ENCODE measurements at regions not wholly inside any gene's neighbourhood (a gene's known extent, or its start where the extent isn't known, plus 50 kb on each side); places are given as distances from the start of the nearest gene placed in this dataset.

DNA sequence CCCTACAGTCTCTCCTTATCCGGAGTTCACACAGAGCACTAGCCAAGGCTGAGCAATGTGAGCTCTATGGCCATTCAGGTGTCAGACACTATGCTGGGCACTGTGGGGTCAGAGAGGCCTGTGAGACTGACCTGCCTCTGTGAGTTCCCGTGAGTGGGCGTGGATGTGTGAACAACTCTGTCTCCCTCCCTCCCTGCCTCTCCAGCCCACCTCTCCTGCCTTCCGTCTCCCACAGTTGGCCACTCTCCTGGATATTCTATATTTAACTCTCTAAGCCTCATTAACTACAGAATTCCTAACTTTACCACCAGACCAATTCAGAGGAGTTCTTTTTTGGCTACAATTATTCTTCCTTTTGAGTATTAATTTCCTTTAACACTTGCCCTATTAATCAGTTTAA, 191.6 kb upstream of the NCAM1 start:
- TF ChIP-seq CTCF (conservative IDR thresholded peaks at IDR 0.05; ENCODE audit: control insufficient read depth, insufficient read depth, low read depth, low read length), result no peak
- DNase-seq (ENCODE audit: low read depth), result no peak
- no peak overlapping the region for H3K4me3 ChIP-seq (ENCODE audit: control insufficient read depth, low read depth, low read length)

GRCh38 chr11:112770033-112770432, 191.2 kb upstream of the NCAM1 start:
- no peak overlapping the region for H3K4me3 ChIP-seq (ENCODE audit: control insufficient read depth, low read depth, low read length)
- DNase-seq (ENCODE audit: low read depth), result no peak
- no peak for TF ChIP-seq CTCF (conservative IDR thresholded peaks at IDR 0.05; ENCODE audit: control insufficient read depth, insufficient read depth, low read depth, low read length)

- no peak for TF ChIP-seq CTCF (conservative IDR thresholded peaks at IDR 0.05; ENCODE audit: control insufficient read depth, insufficient read depth, low read depth, low read length)
- no peak for DNase-seq (ENCODE audit: low read depth)
- H3K4me3 ChIP-seq (ENCODE audit: control insufficient read depth, low read depth, low read length), result no peak overlapping the region
Observed at GRCh38 chr11:112770487-112770886, 190.7 kb upstream of the NCAM1 start.

GRCh38 chr11:112771851-112772250, 189.4 kb upstream of the NCAM1 start:
- TF ChIP-seq CTCF (conservative IDR thresholded peaks at IDR 0.05; ENCODE audit: control insufficient read depth, insufficient read depth, low read depth, low read length), result no peak
- H3K4me3 ChIP-seq (ENCODE audit: control insufficient read depth, low read depth, low read length), result no peak overlapping the region
- DNase-seq (ENCODE audit: low read depth), result no peak

DNA sequence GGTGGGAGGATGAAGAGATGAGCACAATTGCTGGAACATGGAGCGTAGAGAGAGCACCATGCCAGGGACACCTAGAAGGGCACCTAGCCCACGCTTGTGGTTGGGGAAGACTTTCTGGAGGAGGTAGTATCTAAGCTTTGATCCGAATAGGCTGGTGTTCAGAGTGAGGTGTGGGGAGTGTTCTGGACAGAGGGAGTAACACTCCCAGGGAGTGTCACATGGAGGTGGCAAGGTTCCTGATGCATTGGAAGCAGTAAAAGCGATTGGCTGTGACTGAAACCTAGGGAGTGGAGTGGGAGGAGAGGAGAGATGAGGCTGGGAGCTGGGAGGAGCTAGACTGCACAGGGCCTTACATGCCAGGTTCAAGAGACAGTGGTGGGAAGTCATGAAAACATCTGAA, 188.0 kb upstream of the NCAM1 start:
- no peak for DNase-seq (ENCODE audit: low read depth)
- TF ChIP-seq CTCF (conservative IDR thresholded peaks at IDR 0.05; ENCODE audit: control insufficient read depth, insufficient read depth, low read depth, low read length), result no peak
- H3K4me3 ChIP-seq (ENCODE audit: control insufficient read depth, low read depth, low read length), result no peak overlapping the region

GRCh38 chr11:112776834-112777233, 184.4 kb upstream of the NCAM1 start:
- no peak for TF ChIP-seq CTCF (conservative IDR thresholded peaks at IDR 0.05; ENCODE audit: control insufficient read depth, insufficient read depth, low read depth, low read length)
- H3K4me3 ChIP-seq (ENCODE audit: control insufficient read depth, low read depth, low read length), result no peak overlapping the region
- DNase-seq (ENCODE audit: low read depth), result no peak

- H3K4me3 ChIP-seq (ENCODE audit: control insufficient read depth, low read depth, low read length), result no peak overlapping the region
- no peak for DNase-seq (ENCODE audit: low read depth)
- no peak for TF ChIP-seq CTCF (conservative IDR thresholded peaks at IDR 0.05; ENCODE audit: control insufficient read depth, insufficient read depth, low read depth, low read length)
Observed at GRCh38 chr11:112777283-112777751, 183.9 kb upstream of the NCAM1 start.
